Loucy (cell line): ENCODE measurements at regions not wholly inside any gene's neighbourhood (a gene's known extent, or its start where the extent isn't known, plus 50 kb on each side); places are given as distances from the start of the nearest gene placed in this dataset.
A peak's percentile ranks its signal among the peaks of the same experiment; 100 is the strongest.

Experiments used
- H2AFZ ChIP-seq: fragments of 200-600 bp; sonication (generic); 2 replicates; pipeline ENCODE4 v1.6.0; 2016; ENCODE audit warnings: antibody characterized with exemption, mild to moderate bottlenecking, low read length, moderate library complexity
- H3F3A ChIP-seq: fragments of 200-600 bp; 2 replicates; pipeline ENCODE4 v1.6.0; 2016; ENCODE audit warnings: antibody characterized with exemption, low read depth, mild to moderate bottlenecking
- H3K27me3 ChIP-seq: fragments of 200-600 bp; sonication (generic); 2 replicates; pipeline ENCODE4 v1.6.1; 2014; ENCODE audit warnings: low read length, mild to moderate bottlenecking; ENCODE audit not compliant: insufficient read depth, poor library complexity, severe bottlenecking
- H3K36me3 ChIP-seq: fragments of 200-600 bp; sonication (generic); 2 replicates; pipeline ENCODE4 v1.6.1; 2016; ENCODE audit warnings: low read length; ENCODE audit not compliant: insufficient read depth
- H3K4me1 ChIP-seq: fragments of 200-600 bp; sonication (generic); 2 replicates; pipeline ENCODE4 v1.5.1; 2014; ENCODE audit warnings: low read length, mild to moderate bottlenecking; ENCODE audit not compliant: insufficient read depth, poor library complexity, severe bottlenecking
- H3K4me2 ChIP-seq: fragments of 200-600 bp; sonication (generic); 2 replicates; pipeline ENCODE4 v1.6.0; 2014; ENCODE audit warnings: antibody characterized with exemption, low read length, low read depth, mild to moderate bottlenecking; ENCODE audit not compliant: poor library complexity, severe bottlenecking
- H3K4me3 ChIP-seq: fragments of 200-600 bp; sonication (generic); 2 replicates; pipeline ENCODE4 v1.5.1; 2014; ENCODE audit warnings: low read length, mild to moderate bottlenecking, mixed read lengths; ENCODE audit not compliant: poor library complexity, severe bottlenecking
- H3K79me2 ChIP-seq: fragments of 200-600 bp; sonication (generic); 2 replicates; pipeline ENCODE4 v1.6.1; 2014; ENCODE audit warnings: low read length; ENCODE audit not compliant: insufficient read depth
- H3K9ac ChIP-seq: fragments of 200-600 bp; sonication (generic); 2 replicates; pipeline ENCODE4 v1.6.0; 2014; ENCODE audit warnings: mild to moderate bottlenecking, low read depth, low read length, moderate library complexity; ENCODE audit not compliant: poor library complexity, severe bottlenecking
- H3K9me2 ChIP-seq: fragments of 200-600 bp; sonication (generic); replicated peaks from 2 replicates; pipeline ENCODE4 v1.6.1; 2016; ENCODE audit warnings: low read depth, low read length, mixed read lengths
- H3K9me3 ChIP-seq: fragments of 200-600 bp; sonication (generic); 2 replicates; pipeline ENCODE4 v1.6.1; 2014; ENCODE audit warnings: mild to moderate bottlenecking, antibody characterized with exemption, low read length, low read depth; ENCODE audit not compliant: insufficient read depth
- H4K20me1 ChIP-seq: fragments of 200-600 bp; sonication (generic); 2 replicates; pipeline ENCODE4 v1.6.0; 2014; ENCODE audit warnings: antibody characterized with exemption, low read length, mild to moderate bottlenecking; ENCODE audit not compliant: insufficient read depth, poor library complexity, severe bottlenecking
- CTCF ChIP-seq: fragments of 200-600 bp; sonication (generic); conservative IDR thresholded peaks from 2 replicates; pipeline ENCODE4 v1.5.1; 2014; ENCODE audit warnings: mild to moderate bottlenecking, antibody characterized with exemption, low read length
- EZH2phosphoT487 ChIP-seq: fragments of 200-600 bp; IDR thresholded peaks from 2 replicates; pipeline ENCODE4 v1.6.1; 2018; ENCODE audit warnings: antibody characterized with exemption, mild to moderate bottlenecking, moderate library complexity, borderline replicate concordance

- H3K36me3 ChIP-seq: no peaks in the 10 kb centered on the region
- H3K4me3 ChIP-seq: no peak overlapping the region
- TF ChIP-seq CTCF: no peak
- no peak for TF ChIP-seq EZH2phosphoT487
- no peaks in the 10 kb centered on the region for H3F3A ChIP-seq
- no peaks in the 10 kb centered on the region for H4K20me1 ChIP-seq
- no peak overlapping the region for H2AFZ ChIP-seq
- no peaks in the 10 kb centered on the region for H3K9me2 ChIP-seq
- H3K4me2 ChIP-seq: no peak overlapping the region
- no peaks in the 10 kb centered on the region for H3K27me3 ChIP-seq
- H3K79me2 ChIP-seq: no peaks in the 10 kb centered on the region
- H3K9me3 ChIP-seq: no peaks in the 10 kb centered on the region
- H3K9ac ChIP-seq: no peak overlapping the region
- H3K4me1 ChIP-seq: peaks cover 6% of the 10 kb centered on the region
Observed at GRCh38 chr14:62159314-62159713, 397.1 kb downstream of the SNAPC1 start.

- H3K4me2 ChIP-seq: no peak overlapping the region
Observed at GRCh38 chr14:62162998-62163589, 400.9 kb downstream of the SNAPC1 start.

GRCh38 chr14:62168564-62169155 lies 406.4 kb downstream of the SNAPC1 start:
- no peak overlapping the region for H3K4me3 ChIP-seq
- H3K4me1 ChIP-seq: no peaks in the 10 kb centered on the region
- no peaks in the 10 kb centered on the region for H3K9me2 ChIP-seq
- H3K79me2 ChIP-seq: no peaks in the 10 kb centered on the region
- TF ChIP-seq CTCF: peak; percentile 23
- no peak for TF ChIP-seq EZH2phosphoT487
- no peak overlapping the region for H3K9ac ChIP-seq
- H2AFZ ChIP-seq: no peak overlapping the region
- no peaks in the 10 kb centered on the region for H3F3A ChIP-seq
- no peaks in the 10 kb centered on the region for H3K36me3 ChIP-seq
- no peaks in the 10 kb centered on the region for H3K9me3 ChIP-seq
- H3K27me3 ChIP-seq: no peaks in the 10 kb centered on the region
- H4K20me1 ChIP-seq: no peaks in the 10 kb centered on the region
- no peak overlapping the region for H3K4me2 ChIP-seq

More at GRCh38 chr14:62162998-62163589, 400.9 kb downstream of the SNAPC1 start:
- H3K4me1 ChIP-seq: peaks cover 6% of the 10 kb centered on the region
- no peaks in the 10 kb centered on the region for H3K79me2 ChIP-seq
- no peak overlapping the region for H3K4me3 ChIP-seq
- no peaks in the 10 kb centered on the region for H3K27me3 ChIP-seq
- H2AFZ ChIP-seq: no peak overlapping the region
- no peak overlapping the region for H3K9ac ChIP-seq
- no peaks in the 10 kb centered on the region for H3K9me2 ChIP-seq
- H4K20me1 ChIP-seq: no peaks in the 10 kb centered on the region
- H3F3A ChIP-seq: no peaks in the 10 kb centered on the region
- TF ChIP-seq EZH2phosphoT487 (no peak), CTCF (peak; percentile 93)
- H3K36me3 ChIP-seq: no peaks in the 10 kb centered on the region
- H3K9me3 ChIP-seq: no peaks in the 10 kb centered on the region
